ENCODE measurements at regions not wholly inside any gene's neighbourhood (a gene's known extent, or its start where the extent isn't known, plus 50 kb on each side); places are given as distances from the start of the nearest gene placed in this dataset.
"Not testable (repeated sequence)": the region's sequence is repeated elsewhere in the genome, so short reads cannot be mapped to it uniquely, and the experiment has no call there.

- not testable (repeated sequence) for ATAC-seq; DNase-seq (ENCODE audit: missing footprints)
These were observed 153.7 kb upstream of the TMEM132C start for GRCh38 chr12:128113250-128113649.

GRCh38 chr12:128114485-128114884 lies 152.5 kb upstream of the TMEM132C start:
- intact Hi-C loops (cut with DNase I) = no loop called here
- no peak for ATAC-seq
- no peak for DNase-seq (ENCODE audit: missing footprints)

More at GRCh38 chr12:128113250-128113649, 153.7 kb upstream of the TMEM132C start:
- intact Hi-C loops (cut with DNase I) = not testable (repeated sequence)

- intact Hi-C loops (cut with DNase I) = no loop called here
- ATAC-seq (no peak), DNase-seq (ENCODE audit: missing footprints) (no peak)
These were observed 150.4 kb upstream of the TMEM132C start for GRCh38 chr12:128116537-128116936.

- no peak for ATAC-seq
- intact Hi-C loops (cut with DNase I) = no loop called here
- no peak for DNase-seq (ENCODE audit: missing footprints)
These were observed 146.9 kb upstream of the TMEM132C start for GRCh38 chr12:128120035-128120434.

- intact Hi-C loops (cut with DNase I) = no loop called here
- no peak for DNase-seq (ENCODE audit: missing footprints)
- no peak for ATAC-seq
These were observed 145.5 kb upstream of the TMEM132C start for GRCh38 chr12:128121424-128121823.

- ATAC-seq (no peak), DNase-seq (ENCODE audit: missing footprints) (no peak)
- intact Hi-C loops (cut with DNase I) = no loop called here
These were observed 143.9 kb upstream of the TMEM132C start for GRCh38 chr12:128123096-128123495.

GRCh38 chr12:128131955-128132354 lies 135.0 kb upstream of the TMEM132C start:
- ATAC-seq (no peak), DNase-seq (ENCODE audit: missing footprints) (no peak)
- intact Hi-C loops (cut with DNase I) = no loop called here

- intact Hi-C loops (cut with DNase I) = no loop called here
- ATAC-seq = no peak
- DNase-seq (ENCODE audit: missing footprints) = no peak
These were observed 133.5 kb upstream of the TMEM132C start for GRCh38 chr12:128133321-128134073.

- intact Hi-C loops (cut with DNase I) = no loop called here
- ATAC-seq = no peak
These were observed 129.8 kb upstream of the TMEM132C start for GRCh38 chr12:128137140-128137539.

GRCh38 chr12:128138125-128138524 lies 128.8 kb upstream of the TMEM132C start:
- ATAC-seq (no peak), DNase-seq (ENCODE audit: missing footprints) (no peak)
- intact Hi-C loops (cut with DNase I) = no loop called here

More at GRCh38 chr12:128137140-128137539, 129.8 kb upstream of the TMEM132C start:
- no peak for DNase-seq (ENCODE audit: missing footprints)

GRCh38 chr12:128140551-128140950 lies 126.4 kb upstream of the TMEM132C start:
- ATAC-seq (no peak), DNase-seq (ENCODE audit: missing footprints) (no peak)
- intact Hi-C loops (cut with DNase I) = no loop called here

GRCh38 chr12:128150961-128151360 lies 116.0 kb upstream of the TMEM132C start:
- intact Hi-C loops (cut with DNase I) = no loop called here
- ATAC-seq = no peak

GRCh38 chr12:128155571-128155970 lies 111.4 kb upstream of the TMEM132C start:
- no peak for ATAC-seq
- DNase-seq (ENCODE audit: missing footprints) = no peak
- intact Hi-C loops (cut with DNase I) = no loop called here

More at GRCh38 chr12:128150961-128151360, 116.0 kb upstream of the TMEM132C start:
- no peak for DNase-seq (ENCODE audit: missing footprints)

GRCh38 chr12:128163086-128163485 lies 103.9 kb upstream of the TMEM132C start:
- intact Hi-C loops (cut with DNase I) = no loop called here
- DNase-seq (ENCODE audit: missing footprints) (no peak), ATAC-seq (no peak)

GRCh38 chr12:128164533-128164932 lies 102.4 kb upstream of the TMEM132C start:
- ATAC-seq = no peak
- intact Hi-C loops (cut with DNase I) = no loop called here
- DNase-seq (ENCODE audit: missing footprints) = no peak

- no peak for ATAC-seq
- intact Hi-C loops (cut with DNase I) = no loop called here
- no peak for DNase-seq (ENCODE audit: missing footprints)
These were observed 101.6 kb upstream of the TMEM132C start for GRCh38 chr12:128165387-128165786.

GRCh38 chr12:128168273-128168672 lies 98.7 kb upstream of the TMEM132C start:
- ATAC-seq = no peak
- no peak for DNase-seq (ENCODE audit: missing footprints)
- intact Hi-C loops (cut with DNase I) = no loop called here

GRCh38 chr12:128170181-128170580 lies 96.8 kb upstream of the TMEM132C start:
- DNase-seq (ENCODE audit: missing footprints) (no peak), ATAC-seq (no peak)
- intact Hi-C loops (cut with DNase I) = no loop called here

- ATAC-seq = no peak
- intact Hi-C loops (cut with DNase I) = no loop called here
- no peak for DNase-seq (ENCODE audit: missing footprints)
These were observed 88.4 kb upstream of the TMEM132C start for GRCh38 chr12:128178565-128178964.

GRCh38 chr12:128178966-128179365 lies 88.0 kb upstream of the TMEM132C start:
- DNase-seq (ENCODE audit: missing footprints) (no peak), ATAC-seq (no peak)
- intact Hi-C loops (cut with DNase I) = no loop called here

- intact Hi-C loops (cut with DNase I) = no loop called here
These were observed 86.8 kb upstream of the TMEM132C start for GRCh38 chr12:128180166-128180565.

More at GRCh38 chr12:128180166-128180565, 86.8 kb upstream of the TMEM132C start:
- no peak for DNase-seq (ENCODE audit: missing footprints)
- no peak for ATAC-seq
